Endothelial cell of umbilical vein (primary cell): ENCODE measurements at regions not wholly inside any gene's neighbourhood (a gene's known extent, or its start where the extent isn't known, plus 50 kb on each side); places are given as distances from the start of the nearest gene placed in this dataset.

Source experiments
- BruUV-seq: library from RNA; stranded (reverse); fragments of 400-500 nt; replicated peaks from 2 replicates; lab custom pipeline; 2021; lab: Mats Ljungman, UMichigan
- CTCF ChIA-PET: fragments of 300-600, 350-600 bp; sonication (Branson Sonifier 250); formaldehyde crosslinking; loops from one replicate; lab custom pipeline; 2021; ENCODE audit warnings: antibody characterized with exemption, inconsistent platforms; lab: Charles Lee
- POLR2A ChIA-PET: fragments of 300-600, 350-600 bp; sonication (Branson Sonifier 250); formaldehyde crosslinking; loops from one replicate; lab custom pipeline; 2021; ENCODE audit warnings: antibody characterized with exemption, inconsistent platforms; lab: Charles Lee
- DNase-seq: peaks from one replicate; pipeline ENCODE4 v3.0.0-alpha.2; 2011; ENCODE audit warnings: low read depth, low spot score
- FAIRE-seq: peaks from 2 replicates; lab custom pipeline; 2011; peaks lifted over from hg19 to GRCh38; lab: Jason Lieb, UNC
- H2AFZ ChIP-seq: 2 replicates; pipeline ENCODE4 v1.6.0; 2012; ENCODE audit warnings: low read depth, low read length, control low read depth, inconsistent platforms
- H3K27ac ChIP-seq: 2 replicates; pipeline ENCODE4 v1.5.1; 2011; ENCODE audit warnings: low read depth, mild to moderate bottlenecking, control low read depth, low read length, moderate library complexity; ENCODE audit not compliant: insufficient read depth
- H3K27me3 ChIP-seq, 2 experiments: 2 replicates each; pipeline versions ENCODE4 v1.6.0 to v1.6.1; 2011; ENCODE audit warnings: low read length in 2 of 2, mixed read lengths in 1 of 2; ENCODE audit not compliant: control insufficient read depth in 2 of 2, insufficient read depth in 2 of 2
- H3K36me3 ChIP-seq, 2 experiments: 2 replicates in 1 of 2; 3 replicates in 1 of 2; pipeline ENCODE4 v1.5.1; 2011; ENCODE audit warnings: low read length in 2 of 2, mild to moderate bottlenecking in 1 of 2, moderate library complexity in 1 of 2; ENCODE audit not compliant: control insufficient read depth in 2 of 2, insufficient read depth in 2 of 2; ENCODE audit errors: extremely low read depth in 1 of 2
- H3K4me1 ChIP-seq: 3 replicates; pipeline ENCODE4 v1.5.1; 2011; ENCODE audit warnings: mild to moderate bottlenecking, low read length; ENCODE audit not compliant: control insufficient read depth, insufficient read depth; ENCODE audit errors: extremely low read depth
- H3K4me2 ChIP-seq: 2 replicates; pipeline ENCODE4 v1.6.1; 2011; ENCODE audit warnings: low read length, control low read depth, mixed read lengths; ENCODE audit not compliant: insufficient read depth
- H3K4me3 ChIP-seq, 3 experiments: fragments of 200-600 bp in 1 of 3; sonication (generic), shearing (Covaris generic) in 1 of 3; replicated peaks in 1 of 3; 2 replicates each; pipeline ENCODE4 v1.5.1; 2011 to 2016; ENCODE audit warnings: control low read depth in 3 of 3, low read length in 3 of 3, mild to moderate bottlenecking in 2 of 3, inconsistent platforms in 1 of 3, low read depth in 1 of 3, moderate library complexity in 1 of 3; ENCODE audit not compliant: insufficient read depth in 1 of 3
- H3K79me2 ChIP-seq: 2 replicates; pipeline ENCODE4 v1.6.0; 2012; ENCODE audit warnings: low read length, inconsistent platforms; ENCODE audit not compliant: control insufficient read depth, insufficient read depth
- H3K9ac ChIP-seq: replicated peaks from 2 replicates; pipeline ENCODE3; 2011; ENCODE audit warnings: low read length, control low read depth; ENCODE audit not compliant: insufficient read depth; ENCODE audit errors: extremely low read depth
- H3K9me1 ChIP-seq: replicated peaks from 3 replicates; pipeline ENCODE4 v1.6.0; 2011; ENCODE audit warnings: mild to moderate bottlenecking, low read length; ENCODE audit not compliant: control insufficient read depth, insufficient read depth; ENCODE audit errors: extremely low read depth
- H3K9me3 ChIP-seq: replicated peaks from 2 replicates; pipeline ENCODE4 v1.5.1; 2012; ENCODE audit warnings: low read length, inconsistent platforms; ENCODE audit not compliant: control insufficient read depth, insufficient read depth
- H4K20me1 ChIP-seq: replicated peaks from 2 replicates; pipeline ENCODE3; 2011; ENCODE audit warnings: mild to moderate bottlenecking, low read length; ENCODE audit not compliant: control insufficient read depth, insufficient read depth; ENCODE audit errors: extremely low read depth
- EZH2 ChIP-seq: IDR thresholded peaks from 2 replicates; pipeline ENCODE4 v1.6.1; 2012; ENCODE audit warnings: borderline replicate concordance, low read depth, mild to moderate bottlenecking, moderate library complexity, low read length, inconsistent platforms; ENCODE audit not compliant: severe bottlenecking
- FOS ChIP-seq: IDR thresholded peaks from 2 replicates; pipeline ENCODE4 v1.6.1; 2011; ENCODE audit warnings: mild to moderate bottlenecking, low read length, moderate library complexity, borderline replicate concordance; ENCODE audit not compliant: insufficient read depth
- GATA2 ChIP-seq: IDR thresholded peaks from 2 replicates; pipeline ENCODE4 v1.7.0; 2011; ENCODE audit warnings: low read depth, mild to moderate bottlenecking, moderate library complexity, mixed read lengths, low read length; ENCODE audit not compliant: insufficient read length, insufficient read depth
- JUN ChIP-seq: IDR thresholded peaks from 2 replicates; pipeline ENCODE4 v1.6.1; 2011; ENCODE audit warnings: borderline replicate concordance, low read depth; ENCODE audit not compliant: insufficient read length, insufficient read depth
- MYC ChIP-seq: IDR thresholded peaks from one replicate; pipeline ENCODE4 v1.6.1; 2011; ENCODE audit warnings: mild to moderate bottlenecking, low read depth, low read length
- POLR2A ChIP-seq: IDR thresholded peaks from 2 replicates; pipeline ENCODE4 v1.6.1; 2012; ENCODE audit warnings: low read depth, mild to moderate bottlenecking, control low read depth, low read length
- POLR2AphosphoS5 ChIP-seq: IDR thresholded peaks from 2 replicates; pipeline ENCODE4 v1.6.1; 2012; ENCODE audit warnings: low read depth, mild to moderate bottlenecking, control low read depth, low read length, moderate library complexity; ENCODE audit not compliant: insufficient read depth
- dilution Hi-C: fragments of 300-500 bp; cut with MboI; formaldehyde crosslinking; loops from one replicate; pipeline ENCODE4 v1.15.0; 2019; ENCODE audit warnings: low sequenced_read_pairs; ENCODE audit not compliant: extremely low pct_ligation_motif_present
- intact Hi-C: fragments of 100-400 bp; cut with micrococcal nuclease; formaldehyde crosslinking; loops from one replicate; pipeline ENCODE4 v1.10.0; 2022
- TF ChIP-seq, protein P1 (sequence below), 2 donors: IDR thresholded peaks; 1 replicate in 1 of 2; 2 replicates in 1 of 2; pipeline ENCODE4 v1.5.1; 2011; ENCODE audit warnings: low read length in 2 of 2, mild to moderate bottlenecking in 2 of 2, moderate library complexity in 2 of 2, control low read depth in 1 of 2, inconsistent platforms in 1 of 2, low read depth in 1 of 2; ENCODE audit not compliant: insufficient read depth in 1 of 2; ENCODE audit errors: extremely low read depth in 1 of 2
- TF ChIP-seq, protein P2 (sequence below): IDR thresholded peaks from 2 replicates; pipeline ENCODE4 v1.6.1; 2011; ENCODE audit not compliant: insufficient read depth, insufficient read length

DNA sequence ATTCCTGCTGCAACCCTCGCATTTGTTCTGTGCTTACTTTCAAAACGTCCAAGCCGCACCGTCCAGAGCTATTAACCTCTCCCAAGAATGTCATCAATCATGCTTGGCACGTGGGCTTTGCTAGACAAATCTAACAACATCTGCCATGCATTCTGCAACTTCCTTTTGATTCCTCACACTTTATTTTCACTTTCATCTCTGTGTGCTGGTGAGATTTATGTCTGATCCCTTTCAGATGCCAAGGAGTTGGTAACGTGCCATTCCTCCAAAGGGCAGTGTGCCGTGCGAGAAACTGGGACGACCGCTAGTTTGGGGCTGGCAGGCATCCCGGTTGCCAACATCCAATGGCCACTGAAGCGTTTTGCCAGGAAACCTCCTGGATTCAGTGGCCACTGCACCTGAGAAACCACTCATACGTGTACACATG is 230.0 kb upstream of the PARD3B start:
- dilution Hi-C loops = no loop called here
- H3K4me2 ChIP-seq = no peak overlapping the region
- TF ChIP-seq FOS (no peak), JUN (no peak), MYC (no peak), POLR2A (no peak), POLR2AphosphoS5 (no peak), GATA2 (no peak), EZH2 (no peak)
- TF ChIP-seq, protein P1, sequence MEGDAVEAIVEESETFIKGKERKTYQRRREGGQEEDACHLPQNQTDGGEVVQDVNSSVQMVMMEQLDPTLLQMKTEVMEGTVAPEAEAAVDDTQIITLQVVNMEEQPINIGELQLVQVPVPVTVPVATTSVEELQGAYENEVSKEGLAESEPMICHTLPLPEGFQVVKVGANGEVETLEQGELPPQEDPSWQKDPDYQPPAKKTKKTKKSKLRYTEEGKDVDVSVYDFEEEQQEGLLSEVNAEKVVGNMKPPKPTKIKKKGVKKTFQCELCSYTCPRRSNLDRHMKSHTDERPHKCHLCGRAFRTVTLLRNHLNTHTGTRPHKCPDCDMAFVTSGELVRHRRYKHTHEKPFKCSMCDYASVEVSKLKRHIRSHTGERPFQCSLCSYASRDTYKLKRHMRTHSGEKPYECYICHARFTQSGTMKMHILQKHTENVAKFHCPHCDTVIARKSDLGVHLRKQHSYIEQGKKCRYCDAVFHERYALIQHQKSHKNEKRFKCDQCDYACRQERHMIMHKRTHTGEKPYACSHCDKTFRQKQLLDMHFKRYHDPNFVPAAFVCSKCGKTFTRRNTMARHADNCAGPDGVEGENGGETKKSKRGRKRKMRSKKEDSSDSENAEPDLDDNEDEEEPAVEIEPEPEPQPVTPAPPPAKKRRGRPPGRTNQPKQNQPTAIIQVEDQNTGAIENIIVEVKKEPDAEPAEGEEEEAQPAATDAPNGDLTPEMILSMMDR (IDR thresholded peaks at IDR 0.05; ENCODE audit: extremely low read depth in 1 of 2, insufficient read depth in 1 of 2, low read depth in 1 of 2, low read length in 2 of 2) = no peak
- TF ChIP-seq, protein P2, sequence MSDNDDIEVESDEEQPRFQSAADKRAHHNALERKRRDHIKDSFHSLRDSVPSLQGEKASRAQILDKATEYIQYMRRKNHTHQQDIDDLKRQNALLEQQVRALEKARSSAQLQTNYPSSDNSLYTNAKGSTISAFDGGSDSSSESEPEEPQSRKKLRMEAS = no peak
- no peaks in the 10 kb centered on the region for H3K9me1 ChIP-seq
- no TSS peak for BruUV-seq
- H3K4me3 ChIP-seq = no peak overlapping the region
- intact Hi-C loops = no loop called here
- ChIA-PET CTCF (no interaction called here), POLR2A (no interaction called here)
- H3K79me2 ChIP-seq = no peaks in the 10 kb centered on the region
- H3K9me3 ChIP-seq = no peaks in the 10 kb centered on the region
- no peaks in the 10 kb centered on the region for H3K27me3 ChIP-seq
- H3K27ac ChIP-seq = no peak overlapping the region
- H2AFZ ChIP-seq = no peak overlapping the region
- FAIRE-seq = no peak
- H3K36me3 ChIP-seq = no peaks in the 10 kb centered on the region
- no peak for DNase-seq
- H3K4me1 ChIP-seq = no peaks in the 10 kb centered on the region
- H3K9ac ChIP-seq = no peak overlapping the region
- H4K20me1 ChIP-seq = no peaks in the 10 kb centered on the region
